ENCODE measurements at regions not wholly inside any gene's neighbourhood (a gene's known extent, or its start where the extent isn't known, plus 50 kb on each side); places are given as distances from the start of the nearest gene placed in this dataset.
"Not testable (repeated sequence)": the region's sequence is repeated elsewhere in the genome, so short reads cannot be mapped to it uniquely, and the experiment has no call there.

DNA sequence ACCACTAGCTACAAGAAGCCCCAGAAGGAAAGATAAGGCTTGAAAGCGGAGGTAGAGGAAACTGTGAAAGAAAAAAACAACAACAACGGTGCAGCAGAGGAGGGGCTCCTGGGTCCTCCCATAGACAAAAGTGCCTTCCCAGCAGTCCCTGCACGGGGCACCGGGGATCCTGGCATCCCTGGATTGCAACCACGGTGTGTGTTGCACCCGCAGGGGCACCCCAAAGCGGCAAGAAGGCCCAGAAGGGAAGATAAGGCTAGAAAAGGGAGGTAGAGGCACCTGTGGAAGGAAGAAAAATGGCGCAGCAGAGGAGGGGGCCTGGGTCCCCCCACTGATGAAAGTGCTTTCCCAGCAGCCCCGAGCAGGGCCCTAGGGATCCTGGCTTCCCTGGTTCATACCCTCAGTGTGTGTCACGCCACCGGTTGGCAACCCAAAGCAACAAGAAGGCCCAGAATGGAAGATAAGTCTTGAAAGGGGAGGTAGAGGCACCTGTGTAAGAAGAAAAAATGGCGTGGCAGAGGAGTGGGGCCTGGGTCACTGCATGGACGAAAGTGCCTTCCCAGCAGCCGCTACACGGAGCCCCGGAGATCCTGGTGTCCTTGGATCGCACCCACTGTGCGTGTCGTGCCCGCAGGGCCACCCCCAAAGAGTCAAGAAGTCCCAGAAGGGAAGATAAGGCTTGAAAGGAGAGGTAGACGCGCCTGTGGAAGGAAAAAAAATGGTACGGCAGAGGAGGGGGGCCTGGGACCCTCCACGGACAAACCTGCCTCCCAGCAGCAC is 281.0 kb downstream of the ALG10 start:
- Histone ChIP-seq H3K4me3 (no peak overlapping the region), H3K9me3 (no peaks in the 10 kb centered on the region), H3K27ac (no peak overlapping the region), H3K4me1 (no peaks in the 10 kb centered on the region), H3K36me3 (no peaks in the 10 kb centered on the region), H3K27me3 (no peaks in the 10 kb centered on the region)
- DNase-seq (ENCODE audit: low spot score in 2 of 2) = no peak
- intact Hi-C loops (cut with DNase I) = no loop called here
- TF ChIP-seq, protein P1, sequence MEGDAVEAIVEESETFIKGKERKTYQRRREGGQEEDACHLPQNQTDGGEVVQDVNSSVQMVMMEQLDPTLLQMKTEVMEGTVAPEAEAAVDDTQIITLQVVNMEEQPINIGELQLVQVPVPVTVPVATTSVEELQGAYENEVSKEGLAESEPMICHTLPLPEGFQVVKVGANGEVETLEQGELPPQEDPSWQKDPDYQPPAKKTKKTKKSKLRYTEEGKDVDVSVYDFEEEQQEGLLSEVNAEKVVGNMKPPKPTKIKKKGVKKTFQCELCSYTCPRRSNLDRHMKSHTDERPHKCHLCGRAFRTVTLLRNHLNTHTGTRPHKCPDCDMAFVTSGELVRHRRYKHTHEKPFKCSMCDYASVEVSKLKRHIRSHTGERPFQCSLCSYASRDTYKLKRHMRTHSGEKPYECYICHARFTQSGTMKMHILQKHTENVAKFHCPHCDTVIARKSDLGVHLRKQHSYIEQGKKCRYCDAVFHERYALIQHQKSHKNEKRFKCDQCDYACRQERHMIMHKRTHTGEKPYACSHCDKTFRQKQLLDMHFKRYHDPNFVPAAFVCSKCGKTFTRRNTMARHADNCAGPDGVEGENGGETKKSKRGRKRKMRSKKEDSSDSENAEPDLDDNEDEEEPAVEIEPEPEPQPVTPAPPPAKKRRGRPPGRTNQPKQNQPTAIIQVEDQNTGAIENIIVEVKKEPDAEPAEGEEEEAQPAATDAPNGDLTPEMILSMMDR (IDR thresholded peaks at IDR 0.05) = no peak

DNA sequence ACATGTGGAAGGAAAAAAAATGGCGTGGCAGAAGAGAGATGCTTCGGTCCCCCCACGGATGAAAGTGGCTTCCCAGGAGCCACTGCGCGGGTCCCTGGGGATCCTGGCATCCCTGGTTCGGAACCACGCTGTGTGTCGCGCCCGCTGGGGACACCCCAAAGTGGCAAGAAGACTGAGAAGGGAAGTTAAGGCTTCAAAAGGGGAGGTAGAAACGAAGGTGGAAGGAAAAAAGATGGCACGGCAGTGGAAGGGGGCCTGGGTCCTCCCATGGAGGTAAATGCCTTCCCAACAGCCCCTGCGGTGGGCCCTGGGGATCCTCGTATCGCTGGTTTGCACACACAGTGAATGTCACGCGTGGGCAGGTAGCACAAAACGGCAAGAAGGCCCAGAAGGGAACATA is 281.7 kb downstream of the ALG10 start:
- no peak for DNase-seq (ENCODE audit: low spot score in 2 of 2)

DNA sequence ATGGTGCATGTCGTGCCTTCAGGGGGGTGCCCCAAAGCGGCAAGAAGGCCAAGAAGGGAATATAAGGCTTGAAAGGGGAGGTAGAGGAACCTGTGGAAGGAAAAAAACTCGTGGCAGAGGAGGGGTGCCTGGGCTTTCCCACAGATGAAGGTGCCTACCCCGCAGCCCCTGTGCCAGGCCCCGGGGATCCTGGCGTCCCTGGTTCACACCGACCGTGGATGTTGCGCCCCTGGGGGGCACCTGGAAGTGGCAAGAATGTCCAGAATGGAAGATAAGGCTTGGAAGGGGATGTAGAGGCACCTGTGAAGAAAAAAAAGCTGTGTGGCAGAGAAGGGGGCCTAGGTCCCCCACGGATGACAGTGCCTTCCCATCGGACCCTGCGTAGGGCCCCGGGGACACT is 282.2 kb downstream of the ALG10 start:
- no peaks in the 10 kb centered on the region for H3K36me3 ChIP-seq
- no peaks in the 10 kb centered on the region for H3K9me3 ChIP-seq
- intact Hi-C loops (cut with DNase I) = no loop called here

More for the DNA sequence above, 281.7 kb downstream of the ALG10 start:
- Histone ChIP-seq H3K27me3 (no peaks in the 10 kb centered on the region), H3K4me3 (no peak overlapping the region), H3K36me3 (no peaks in the 10 kb centered on the region), H3K27ac (no peak overlapping the region), H3K9me3 (no peaks in the 10 kb centered on the region), H3K4me1 (no peaks in the 10 kb centered on the region)
- intact Hi-C loops (cut with DNase I) = no loop called here
- TF ChIP-seq, protein P1 (IDR thresholded peaks at IDR 0.05) = no peak

DNA sequence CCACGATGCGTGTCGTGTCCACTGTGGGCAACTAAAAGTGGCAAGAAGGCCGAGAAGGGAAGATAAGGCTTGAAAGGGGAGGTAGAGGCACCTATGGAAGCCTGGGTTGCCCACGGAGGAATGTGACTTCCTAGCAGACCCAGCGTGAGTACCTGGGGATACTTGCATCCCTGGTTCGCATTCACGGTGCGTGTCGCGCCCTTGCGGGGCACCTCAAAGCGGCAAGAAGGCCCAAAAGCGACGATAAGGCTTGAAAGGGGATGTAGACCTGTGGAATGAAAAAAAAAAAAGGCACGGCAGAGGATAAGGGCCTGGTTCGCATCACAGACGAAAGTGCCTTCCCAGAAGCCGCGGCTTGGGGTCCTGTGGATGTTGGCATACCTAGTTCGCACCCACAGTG is 282.9 kb downstream of the ALG10 start:
- Histone ChIP-seq H3K27ac (no peak overlapping the region), H3K9me3 (no peaks in the 10 kb centered on the region), H3K4me1 (no peaks in the 10 kb centered on the region), H3K36me3 (no peaks in the 10 kb centered on the region), H3K4me3 (no peak overlapping the region), H3K27me3 (no peaks in the 10 kb centered on the region)
- DNase-seq (ENCODE audit: low spot score in 2 of 2) = no peak
- intact Hi-C loops (cut with DNase I) = no loop called here
- TF ChIP-seq, protein P1 (IDR thresholded peaks at IDR 0.05) = no peak

More for the DNA sequence above, 282.2 kb downstream of the ALG10 start:
- TF ChIP-seq, protein P1 (IDR thresholded peaks at IDR 0.05) = no peak
- no peak overlapping the region for H3K4me3 ChIP-seq
- DNase-seq (ENCODE audit: low spot score in 2 of 2) = no peak
- no peaks in the 10 kb centered on the region for H3K4me1 ChIP-seq
- H3K27ac ChIP-seq = no peak overlapping the region
- no peaks in the 10 kb centered on the region for H3K27me3 ChIP-seq

DNA sequence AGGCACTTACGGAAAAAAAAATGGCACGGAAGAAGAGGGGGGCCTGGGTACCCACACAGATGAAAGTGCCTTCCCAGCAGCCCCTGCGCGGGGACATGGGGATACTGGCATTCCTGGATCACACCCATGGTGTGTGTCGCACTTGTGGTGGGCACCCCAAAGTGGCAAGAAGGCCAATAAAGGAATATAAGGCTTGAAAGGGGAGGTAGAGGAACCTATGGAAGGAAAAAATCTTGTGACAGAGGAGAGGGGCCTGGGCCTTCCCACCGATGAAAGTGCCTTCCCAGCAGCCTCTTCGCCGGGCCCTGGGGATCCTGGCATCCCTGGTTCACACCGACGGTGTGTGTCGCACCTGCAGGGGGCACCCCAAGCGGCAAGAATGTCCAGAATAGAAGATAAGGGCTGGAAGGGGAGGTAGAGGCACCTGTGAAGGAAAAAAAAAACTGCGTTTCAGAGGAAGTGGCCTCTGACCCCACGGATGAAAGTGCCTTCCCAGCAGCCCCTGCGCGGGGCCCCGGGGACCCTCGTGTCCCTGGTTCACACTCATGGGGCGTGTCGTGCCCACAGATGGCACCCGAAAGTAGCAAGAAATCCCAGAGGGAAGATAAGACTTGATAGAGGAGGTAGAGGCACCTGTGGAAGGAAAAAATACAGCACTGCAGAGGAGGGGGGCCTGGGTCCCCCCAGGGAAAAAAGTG is 284.0 kb downstream of the ALG10 start:
- Histone ChIP-seq H3K27ac (no peak overlapping the region), H3K9me3 (no peaks in the 10 kb centered on the region)

DNA sequence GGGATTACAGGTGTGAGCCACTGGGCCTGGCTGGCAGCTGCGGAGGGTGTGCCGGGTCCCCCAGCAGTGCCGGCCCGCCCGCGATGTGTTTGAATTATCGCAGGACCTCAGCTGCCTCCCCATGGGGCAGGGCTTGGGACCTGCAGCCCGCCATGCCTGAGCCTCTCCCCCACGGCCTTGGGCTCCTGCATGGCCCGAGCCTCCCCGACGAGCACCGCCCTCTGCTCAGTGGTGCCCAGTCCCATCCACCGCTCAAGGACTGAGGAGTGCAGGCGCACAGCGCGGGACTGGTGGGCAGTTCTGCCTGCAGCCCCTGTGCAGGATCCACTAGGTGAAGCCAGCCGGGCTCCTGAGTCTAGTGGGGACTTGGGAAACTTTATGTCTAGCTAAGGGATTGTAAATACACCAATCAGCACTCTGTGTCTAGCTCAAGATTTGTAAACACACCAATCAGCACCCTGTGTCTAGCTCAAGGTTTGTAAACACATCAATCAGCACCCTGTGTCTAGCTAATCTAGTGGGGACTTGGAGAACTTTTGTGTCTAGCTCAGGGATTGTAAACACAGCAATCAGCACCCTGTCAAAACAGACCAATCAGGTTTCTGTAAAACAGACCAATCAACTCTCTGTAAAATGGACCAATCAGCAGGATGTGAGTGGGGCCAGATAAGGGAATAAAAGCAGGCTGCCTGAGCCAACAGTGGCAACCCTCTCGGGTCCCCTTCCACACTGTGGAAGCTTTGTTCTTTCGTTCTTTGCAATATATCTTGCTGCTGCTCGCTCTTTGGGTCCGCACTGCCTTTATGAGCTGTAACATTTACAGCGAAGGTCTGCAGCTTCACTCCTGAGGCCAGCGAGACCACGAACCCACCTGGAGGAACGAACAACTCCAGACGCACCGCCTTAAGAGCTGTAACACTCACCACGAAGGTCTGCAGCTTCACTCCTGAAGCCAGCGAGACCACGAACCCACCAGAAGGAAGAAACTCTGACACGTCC is 287.8 kb downstream of the ALG10 start:
- H3K4me1 ChIP-seq, H3K9me3 ChIP-seq: not testable (repeated sequence)

More for the DNA sequence above, 284.0 kb downstream of the ALG10 start:
- no peaks in the 10 kb centered on the region for H3K27me3 ChIP-seq
- no peaks in the 10 kb centered on the region for H3K4me1 ChIP-seq
- no peaks in the 10 kb centered on the region for H3K36me3 ChIP-seq
- no peak overlapping the region for H3K4me3 ChIP-seq
- TF ChIP-seq, protein P1 (IDR thresholded peaks at IDR 0.05) = no peak
- intact Hi-C loops (cut with DNase I) = no loop called here
- DNase-seq (ENCODE audit: low spot score in 2 of 2) = no peak

More for the DNA sequence above, 287.8 kb downstream of the ALG10 start:
- DNase-seq (ENCODE audit: low spot score in 2 of 2); H3K27me3 ChIP-seq; H3K36me3 ChIP-seq; H3K27ac ChIP-seq; H3K4me3 ChIP-seq; intact Hi-C loops (cut with DNase I): not testable (repeated sequence)

Data from ascending aorta (tissue), 2 donors.